NCI-H146 treated with DMSO at 0.1 percent for 48 hours (cell line): ENCODE measurements at regions not wholly inside any gene's neighbourhood (a gene's known extent, or its start where the extent isn't known, plus 50 kb on each side); places are given as distances from the start of the nearest gene placed in this dataset.
"Not testable (repeated sequence)": the region's sequence is repeated elsewhere in the genome, so short reads cannot be mapped to it uniquely, and the experiment has no call there.

Source experiments
- DNase-seq: peaks from one replicate; lab custom pipeline; 2025; ENCODE audit not compliant: unreplicated experiment; lab: John Stamatoyannopoulos, UW

GRCh38 chr6:78222226-78222625, 569.4 kb downstream of the MEI4 start:
- no peak for DNase-seq

- DNase-seq = no peak
Measured at GRCh38 chr6:78231002-78231401, 578.2 kb downstream of the MEI4 start.

- DNase-seq = no peak
Measured at GRCh38 chr6:78243519-78243918, 590.7 kb downstream of the MEI4 start.

- no peak for DNase-seq
Measured at GRCh38 chr6:78251931-78252330, 599.1 kb downstream of the MEI4 start.

GRCh38 chr6:78253618-78254017, 600.8 kb downstream of the MEI4 start:
- no peak for DNase-seq

GRCh38 chr6:78259935-78260334, 607.1 kb downstream of the MEI4 start:
- no peak for DNase-seq

- not testable (repeated sequence) for DNase-seq
Measured at GRCh38 chr6:78260427-78260826, 606.9 kb upstream of the IRAK1BP1 start.

- no peak for DNase-seq
Measured at GRCh38 chr6:78268591-78269452, 598.5 kb upstream of the IRAK1BP1 start.

- no peak for DNase-seq
Measured at GRCh38 chr6:78300885-78301284, 566.5 kb upstream of the IRAK1BP1 start.

GRCh38 chr6:78302411-78302810, 564.9 kb upstream of the IRAK1BP1 start:
- DNase-seq = no peak

GRCh38 chr6:78308025-78308424, 559.3 kb upstream of the IRAK1BP1 start:
- no peak for DNase-seq

- DNase-seq = no peak
Measured at GRCh38 chr6:78322068-78322845, 545.1 kb upstream of the IRAK1BP1 start.

GRCh38 chr6:78324213-78324612, 543.1 kb upstream of the IRAK1BP1 start:
- DNase-seq = no peak

GRCh38 chr6:78340755-78341154, 526.6 kb upstream of the IRAK1BP1 start:
- DNase-seq = no peak

GRCh38 chr6:78345882-78346281, 521.5 kb upstream of the IRAK1BP1 start:
- DNase-seq = no peak

GRCh38 chr6:78347191-78347916, 520.0 kb upstream of the IRAK1BP1 start:
- DNase-seq = no peak

- DNase-seq = no peak
Measured at GRCh38 chr6:78353040-78353439, 514.3 kb upstream of the IRAK1BP1 start.

- DNase-seq = no peak
Measured at GRCh38 chr6:78363688-78364087, 503.7 kb upstream of the IRAK1BP1 start.

- DNase-seq = no peak
Measured at GRCh38 chr6:78365473-78365872, 501.9 kb upstream of the IRAK1BP1 start.

- no peak for DNase-seq
Measured at GRCh38 chr6:78377056-78377455, 490.3 kb upstream of the IRAK1BP1 start.

- no peak for DNase-seq
Measured at GRCh38 chr6:78379982-78380381, 487.4 kb upstream of the IRAK1BP1 start.

GRCh38 chr6:78380541-78380940, 486.8 kb upstream of the IRAK1BP1 start:
- no peak for DNase-seq
